ENCODE measurements at regions not wholly inside any gene's neighbourhood (a gene's known extent, or its start where the extent isn't known, plus 50 kb on each side); places are given as distances from the start of the nearest gene placed in this dataset.

DNA sequence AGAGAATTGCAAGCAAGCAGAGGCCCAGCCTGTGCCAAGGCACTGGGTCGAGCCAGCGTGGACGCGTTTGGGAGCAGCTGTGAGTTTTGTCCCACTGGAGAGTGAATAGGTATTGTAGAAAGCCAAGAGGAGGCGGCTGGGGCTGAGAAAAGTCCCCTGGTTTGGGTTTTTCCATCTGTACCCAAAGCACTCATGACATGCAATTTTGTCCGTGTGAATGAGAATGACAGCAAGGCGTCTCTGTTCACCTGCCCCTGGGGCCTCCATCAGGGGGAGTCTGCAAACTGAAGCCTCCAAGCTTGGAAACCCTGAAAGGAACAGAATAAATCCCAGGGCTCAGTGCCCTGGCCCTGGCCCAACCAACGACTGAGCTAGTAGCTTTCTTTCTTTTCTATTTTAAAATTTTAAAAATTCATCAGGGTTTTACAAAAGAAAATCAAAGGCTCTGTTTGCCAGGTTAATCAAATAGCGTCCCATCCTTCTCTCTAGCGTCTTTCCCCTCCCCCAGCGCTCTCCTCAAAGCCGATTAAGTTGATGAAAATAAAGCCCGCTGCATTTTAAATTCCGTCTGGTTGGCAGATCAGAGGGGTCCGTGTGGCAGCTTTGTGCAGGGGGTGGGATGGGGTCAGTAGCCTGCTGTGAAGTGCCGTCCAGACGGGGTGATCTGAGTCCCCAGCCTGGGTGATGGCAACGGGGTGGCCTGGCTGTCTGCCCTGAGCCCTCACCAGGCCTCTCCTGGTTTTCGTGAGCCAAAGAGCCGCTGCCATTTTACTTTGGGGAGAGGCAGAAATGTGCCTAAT lies 171.0 kb downstream of the KATNIP start:
- DNase-seq: no peak

DNA sequence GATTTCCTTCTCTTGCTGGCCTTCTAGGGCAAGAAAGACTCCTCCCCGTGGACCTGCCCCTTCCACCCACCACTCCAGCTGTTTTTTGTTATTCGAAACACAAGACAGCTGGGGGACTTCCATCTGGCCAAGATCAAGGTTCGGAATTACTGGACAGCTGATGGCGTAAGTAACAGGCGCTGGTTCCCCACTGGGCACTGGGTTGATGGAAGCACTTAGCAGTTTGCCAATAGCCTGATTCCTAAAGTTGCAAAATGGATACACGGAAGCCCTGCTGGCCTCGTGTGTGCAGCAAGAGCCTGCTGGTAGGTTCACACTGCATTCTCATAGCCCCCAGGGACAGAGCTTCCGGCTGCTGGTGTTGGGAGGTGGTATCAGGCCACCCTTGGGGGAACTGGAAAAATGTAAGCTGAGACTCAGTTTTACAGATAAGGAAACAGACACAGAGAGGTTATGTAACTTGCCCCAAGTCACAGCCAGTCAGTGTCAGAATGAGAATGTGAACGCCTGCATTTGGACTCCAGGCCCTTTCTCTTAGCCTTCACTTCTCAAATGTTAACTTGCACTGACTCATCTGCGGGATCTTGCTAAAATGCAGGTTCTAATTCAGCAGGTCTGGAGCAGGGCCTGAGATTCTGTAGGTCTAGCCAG lies 171.7 kb downstream of the KATNIP start:
- no peak for DNase-seq

GRCh38 chr16:27722207-27722606 lies 172.3 kb downstream of the KATNIP start:
- no peak for DNase-seq

- no peak for DNase-seq
These were observed 173.0 kb downstream of the KATNIP start for GRCh38 chr16:27722892-27723450.

DNA sequence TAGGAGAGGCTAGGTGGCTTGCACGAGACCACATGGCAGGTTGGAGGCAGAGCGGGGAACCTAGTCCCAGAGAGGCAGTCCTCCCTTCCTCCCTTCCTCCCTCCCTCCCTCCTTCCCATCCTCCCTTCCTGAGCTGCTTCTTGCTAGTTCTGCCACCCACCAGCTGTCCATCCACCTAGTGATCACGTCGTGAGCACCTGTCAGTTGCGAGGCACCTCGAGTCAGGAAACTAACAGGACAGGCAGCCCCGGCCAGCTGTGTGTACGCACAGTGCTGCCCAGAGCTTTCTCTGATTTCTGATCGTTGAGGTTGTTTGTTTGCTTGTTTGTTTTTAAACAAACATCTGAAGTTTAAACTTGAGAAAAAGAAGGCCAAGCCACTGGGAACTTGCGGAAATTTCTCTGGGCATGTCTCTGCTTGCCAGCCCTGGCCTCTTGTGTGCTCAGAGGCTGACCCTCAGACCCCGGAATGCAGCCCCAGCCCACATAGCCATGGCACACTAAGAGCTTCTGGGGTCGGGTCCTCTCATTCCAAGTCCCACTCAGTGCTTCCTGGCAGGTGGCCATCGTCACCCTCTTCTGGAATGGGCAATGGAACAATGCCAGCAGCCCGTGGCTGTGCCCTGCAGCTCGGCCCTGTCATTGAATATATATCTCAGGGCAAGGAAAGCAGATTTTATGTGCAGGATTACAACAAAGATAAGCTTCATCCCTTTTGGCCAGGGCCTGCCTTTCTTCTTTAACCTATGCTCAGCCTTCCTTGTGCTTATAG lies 174.0 kb downstream of the KATNIP start:
- peak; percentile 29 for DNase-seq

- DNase-seq: peak; percentile 80
These were observed 174.7 kb downstream of the KATNIP start for GRCh38 chr16:27724482-27725235.

GRCh38 chr16:27725236-27726000 lies 175.5 kb downstream of the KATNIP start:
- DNase-seq: no peak

DNA sequence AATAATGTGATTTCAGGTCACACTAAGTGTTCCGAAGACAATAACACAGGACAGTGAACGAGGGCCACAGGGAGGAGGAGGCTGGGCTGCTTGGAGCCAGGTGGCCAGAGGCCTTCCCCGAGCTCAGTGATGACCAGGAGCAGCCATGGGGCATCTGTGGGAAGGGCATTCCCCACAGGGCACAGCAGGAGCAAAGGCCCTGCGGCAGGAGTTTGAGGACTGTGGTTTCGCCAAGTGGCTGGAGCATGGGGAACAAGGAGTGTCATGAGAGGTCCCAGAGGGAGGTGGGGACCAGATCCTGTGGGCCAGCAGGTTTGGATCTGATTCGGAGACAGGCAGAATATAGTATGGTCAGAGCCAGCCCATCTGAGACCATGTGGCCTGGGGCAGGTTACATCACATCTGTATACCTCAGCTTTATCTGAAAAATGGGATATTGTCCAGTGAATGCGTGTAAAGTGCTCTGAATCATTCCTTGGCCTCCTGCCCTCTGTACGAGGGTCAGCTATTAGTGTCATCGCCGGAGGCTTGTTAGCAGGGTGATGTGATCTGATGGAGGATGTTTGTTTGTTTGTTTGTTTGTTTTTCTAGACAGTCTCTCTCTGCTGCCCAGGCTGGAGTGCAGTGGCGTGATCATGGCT lies 176.8 kb downstream of the KATNIP start:
- DNase-seq: no peak

DNA sequence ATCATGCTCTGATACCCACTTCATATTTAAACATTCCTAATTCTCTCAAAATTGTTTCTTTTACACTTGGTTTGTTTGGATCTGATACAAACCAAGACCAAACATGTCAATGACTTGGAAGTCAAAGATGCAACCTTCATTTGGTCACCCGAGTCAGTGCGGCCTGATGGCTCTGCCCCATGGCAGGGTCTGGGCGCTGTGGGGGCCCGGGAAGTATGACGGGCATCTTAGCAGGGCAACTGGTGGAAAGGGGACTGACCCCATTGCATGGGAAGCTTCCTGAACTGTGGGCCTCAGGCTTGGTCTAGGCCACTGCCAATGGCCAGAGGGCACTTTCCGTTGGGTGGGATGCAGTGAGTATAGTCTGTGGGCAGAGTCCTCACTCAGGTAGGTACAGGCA lies 178.0 kb downstream of the KATNIP start:
- no peak for DNase-seq

DNA sequence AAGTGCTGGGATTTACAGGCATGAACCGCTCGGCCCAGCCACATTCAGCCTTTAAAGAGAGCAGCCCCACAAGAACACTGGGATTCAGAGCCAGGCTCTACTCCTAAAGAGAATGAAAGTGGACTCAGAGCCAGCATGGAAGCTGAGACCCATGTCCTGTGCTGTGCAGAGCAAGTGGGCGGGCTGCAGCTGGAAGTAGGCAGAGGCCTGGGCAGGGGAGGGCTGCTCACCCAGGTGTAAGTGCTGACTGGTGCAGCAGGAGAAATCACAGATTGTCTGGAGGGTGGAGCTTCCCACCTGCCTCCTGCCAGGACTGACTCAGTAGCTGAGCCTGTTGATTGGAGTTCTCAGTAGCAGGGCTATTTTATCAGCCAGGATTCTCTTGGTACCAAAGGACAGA lies 178.7 kb downstream of the KATNIP start:
- DNase-seq: no peak

- peak; percentile 25 for DNase-seq
These were observed 179.8 kb downstream of the KATNIP start for GRCh38 chr16:27729516-27730304.

DNA sequence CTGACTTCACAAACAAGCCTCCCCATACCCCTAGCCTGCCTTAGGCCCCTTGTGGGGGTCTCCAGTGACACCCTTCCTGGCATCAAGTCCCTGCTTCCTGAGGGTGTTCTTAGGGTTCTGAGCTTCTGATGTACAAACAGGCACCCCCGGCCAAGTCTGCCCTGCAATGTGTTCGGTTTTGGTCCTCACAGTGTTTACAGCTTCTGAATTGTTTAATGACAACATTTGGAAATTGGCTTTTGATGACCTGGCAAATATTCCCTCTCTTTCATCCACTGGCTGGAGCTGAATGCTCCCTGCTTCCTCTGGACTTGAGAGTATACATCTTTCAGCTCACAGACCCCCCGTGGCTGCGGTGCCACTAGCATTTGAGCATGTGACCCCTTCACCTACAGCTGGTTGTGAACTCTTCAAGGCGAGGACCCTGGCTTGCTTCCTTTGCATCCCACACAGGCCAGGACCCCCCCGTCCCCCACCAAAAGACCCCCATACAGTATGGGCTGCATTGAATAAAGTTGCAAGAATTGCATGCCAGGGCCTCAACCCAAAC lies 180.8 kb downstream of the KATNIP start:
- DNase-seq: no peak

DNA sequence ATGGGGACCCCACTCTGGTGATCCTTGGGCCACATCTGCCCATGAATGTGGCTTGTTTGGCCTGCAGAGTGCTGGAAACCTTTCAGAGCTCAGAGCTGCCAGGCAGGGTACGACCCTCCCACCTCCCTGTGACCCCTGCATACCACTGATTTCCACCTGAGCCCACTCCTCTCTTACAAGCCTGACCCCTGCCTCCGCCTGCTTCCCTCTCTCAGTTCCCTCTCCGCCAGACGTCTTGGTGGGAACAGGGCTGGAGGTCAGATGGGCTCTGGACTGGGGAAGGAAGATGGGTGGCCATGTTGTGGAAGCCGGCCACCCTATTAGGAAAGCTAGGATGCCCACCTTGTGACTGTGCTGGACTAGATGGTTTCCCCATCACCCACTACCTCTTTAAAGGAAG lies 185.1 kb downstream of the KATNIP start:
- no peak for DNase-seq

DNA sequence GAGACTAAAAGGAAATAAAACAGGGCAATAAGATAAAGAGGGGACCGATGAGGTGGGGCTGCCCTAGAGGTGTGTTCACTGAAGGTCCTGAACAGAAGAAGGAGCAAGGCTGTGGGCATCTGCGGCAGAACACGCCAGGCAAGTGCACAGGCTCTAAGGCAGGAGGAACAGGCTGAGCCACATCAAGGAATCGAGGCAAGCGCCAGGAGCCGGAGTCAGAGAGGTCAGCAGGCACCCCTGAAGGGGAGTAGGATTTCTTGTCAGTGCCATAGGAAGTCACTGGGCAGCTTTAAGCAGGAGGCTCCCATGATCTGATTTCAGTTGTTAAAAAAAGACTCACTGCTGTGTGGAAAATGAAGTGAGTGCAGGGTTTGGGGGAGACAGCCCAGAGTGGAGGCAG lies 186.5 kb downstream of the KATNIP start:
- no peak for DNase-seq

DNA sequence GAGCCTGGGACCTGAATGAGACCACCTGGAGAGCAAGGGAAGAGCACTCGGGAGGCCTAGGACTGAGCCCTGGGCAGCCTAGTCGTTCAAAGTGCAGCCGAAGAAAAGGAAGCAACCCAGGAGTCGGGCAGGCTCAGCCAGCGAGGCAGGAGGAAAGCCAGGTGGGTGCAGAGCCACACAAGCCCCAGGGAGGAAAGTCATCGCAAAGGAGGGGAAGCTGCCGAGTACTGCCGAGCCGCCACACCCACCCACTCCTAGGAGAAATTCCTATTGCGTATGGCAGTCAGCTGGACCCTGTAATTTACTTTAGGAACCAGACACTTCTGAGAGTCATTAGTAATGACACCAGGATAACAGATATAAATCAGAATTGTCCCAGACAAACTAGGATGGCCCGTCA lies 187.6 kb downstream of the KATNIP start:
- DNase-seq: no peak

Measured in NCI-H2171 (cell line).